ENCODE measurements at regions not wholly inside any gene's neighbourhood (a gene's known extent, or its start where the extent isn't known, plus 50 kb on each side); places are given as distances from the start of the nearest gene placed in this dataset.

DNA sequence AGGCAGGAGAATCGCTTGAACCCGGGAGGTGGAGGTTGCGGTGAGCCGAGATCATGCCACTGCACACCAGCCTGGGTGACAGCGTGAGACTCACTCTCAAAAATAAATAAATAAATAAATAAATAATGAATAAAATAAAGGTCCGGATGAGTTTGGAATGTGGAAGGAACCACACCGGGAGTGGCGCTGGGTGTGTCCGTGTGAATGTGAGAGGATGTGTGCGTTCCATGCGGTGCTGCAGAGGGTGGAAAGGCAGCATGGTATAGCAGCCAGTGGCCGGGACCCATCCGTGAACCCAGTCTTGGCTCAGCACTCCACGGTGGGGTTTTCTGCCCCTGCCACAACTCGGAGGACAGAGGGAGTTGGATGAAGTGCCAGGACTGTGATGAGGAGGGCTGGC lies 56.2 kb upstream of the POFUT2 start:
- no peaks in the 10 kb centered on the region for H4K20me1 ChIP-seq (ENCODE audit: insufficient read depth)
- ATAC-seq (no peak), DNase-seq (ENCODE audit: low read depth, low spot score) (no peak)
- H3K4me1 ChIP-seq (ENCODE audit: control insufficient read depth in 1 of 2, insufficient read depth in 2 of 2, low read length in 2 of 2): no peaks in the 10 kb centered on the region
- ChIA-PET RAD21 (ENCODE audit: low non-redundant PET in 1 of 2, low total read pairs in 2 of 2, uncharacterized antibody in 2 of 2, unreplicated experiment in 2 of 2) (no interaction called here), CTCF (no interaction called here), POLR2A (no interaction called here)
- no peak overlapping the region for H3K4me2 ChIP-seq (ENCODE audit: low read length)
- intact Hi-C loops (cut with micrococcal nuclease): no loop called here
- no peak overlapping the region for H3K9ac ChIP-seq (ENCODE audit: low read length)
- BruUV-seq (replicated peaks): no TSS peak
- no peak overlapping the region for H3K27ac ChIP-seq (ENCODE audit: low read depth, low read length)
- H3K27me3 ChIP-seq (ENCODE audit: insufficient read depth, low read length): no peaks in the 10 kb centered on the region
- no peak overlapping the region for H3K4me3 ChIP-seq (replicated peaks in 1 of 2; ENCODE audit: low read depth in 1 of 2, low read length in 2 of 2)
- TF ChIP-seq, protein P1, sequence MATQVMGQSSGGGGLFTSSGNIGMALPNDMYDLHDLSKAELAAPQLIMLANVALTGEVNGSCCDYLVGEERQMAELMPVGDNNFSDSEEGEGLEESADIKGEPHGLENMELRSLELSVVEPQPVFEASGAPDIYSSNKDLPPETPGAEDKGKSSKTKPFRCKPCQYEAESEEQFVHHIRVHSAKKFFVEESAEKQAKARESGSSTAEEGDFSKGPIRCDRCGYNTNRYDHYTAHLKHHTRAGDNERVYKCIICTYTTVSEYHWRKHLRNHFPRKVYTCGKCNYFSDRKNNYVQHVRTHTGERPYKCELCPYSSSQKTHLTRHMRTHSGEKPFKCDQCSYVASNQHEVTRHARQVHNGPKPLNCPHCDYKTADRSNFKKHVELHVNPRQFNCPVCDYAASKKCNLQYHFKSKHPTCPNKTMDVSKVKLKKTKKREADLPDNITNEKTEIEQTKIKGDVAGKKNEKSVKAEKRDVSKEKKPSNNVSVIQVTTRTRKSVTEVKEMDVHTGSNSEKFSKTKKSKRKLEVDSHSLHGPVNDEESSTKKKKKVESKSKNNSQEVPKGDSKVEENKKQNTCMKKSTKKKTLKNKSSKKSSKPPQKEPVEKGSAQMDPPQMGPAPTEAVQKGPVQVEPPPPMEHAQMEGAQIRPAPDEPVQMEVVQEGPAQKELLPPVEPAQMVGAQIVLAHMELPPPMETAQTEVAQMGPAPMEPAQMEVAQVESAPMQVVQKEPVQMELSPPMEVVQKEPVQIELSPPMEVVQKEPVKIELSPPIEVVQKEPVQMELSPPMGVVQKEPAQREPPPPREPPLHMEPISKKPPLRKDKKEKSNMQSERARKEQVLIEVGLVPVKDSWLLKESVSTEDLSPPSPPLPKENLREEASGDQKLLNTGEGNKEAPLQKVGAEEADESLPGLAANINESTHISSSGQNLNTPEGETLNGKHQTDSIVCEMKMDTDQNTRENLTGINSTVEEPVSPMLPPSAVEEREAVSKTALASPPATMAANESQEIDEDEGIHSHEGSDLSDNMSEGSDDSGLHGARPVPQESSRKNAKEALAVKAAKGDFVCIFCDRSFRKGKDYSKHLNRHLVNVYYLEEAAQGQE (IDR thresholded peaks at IDR 0.05; ENCODE audit: low read depth): no peak
- TF ChIP-seq POLR2AphosphoS5 (IDR thresholded peaks at IDR 0.05; ENCODE audit: low read depth, low read length) (no peak), CBX3 (IDR thresholded peaks at IDR 0.05; ENCODE audit: low read depth) (no peak), FOSL1 (IDR thresholded peaks at IDR 0.05; ENCODE audit: low read depth) (no peak), YY1 (IDR thresholded peaks at IDR 0.05; ENCODE audit: extremely low read depth, insufficient replicate concordance, low read depth, low read length) (no peak), EGR1 (IDR thresholded peaks at IDR 0.05; ENCODE audit: low read depth) (no peak), ZNF274 (IDR thresholded peaks at IDR 0.05; ENCODE audit: low read depth, low read length) (no peak), CEBPB (IDR thresholded peaks at IDR 0.05; ENCODE audit: low read depth) (no peak), SRF (IDR thresholded peaks at IDR 0.05; ENCODE audit: low read depth) (no peak), ZFX (IDR thresholded peaks at IDR 0.05) (no peak), EZH2 (IDR thresholded peaks at IDR 0.05) (no peak), JUND (IDR thresholded peaks at IDR 0.05) (no peak)
- TF ChIP-seq, protein P2, sequence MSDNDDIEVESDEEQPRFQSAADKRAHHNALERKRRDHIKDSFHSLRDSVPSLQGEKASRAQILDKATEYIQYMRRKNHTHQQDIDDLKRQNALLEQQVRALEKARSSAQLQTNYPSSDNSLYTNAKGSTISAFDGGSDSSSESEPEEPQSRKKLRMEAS (IDR thresholded peaks at IDR 0.05): no peak
- TF ChIP-seq, protein P3, sequence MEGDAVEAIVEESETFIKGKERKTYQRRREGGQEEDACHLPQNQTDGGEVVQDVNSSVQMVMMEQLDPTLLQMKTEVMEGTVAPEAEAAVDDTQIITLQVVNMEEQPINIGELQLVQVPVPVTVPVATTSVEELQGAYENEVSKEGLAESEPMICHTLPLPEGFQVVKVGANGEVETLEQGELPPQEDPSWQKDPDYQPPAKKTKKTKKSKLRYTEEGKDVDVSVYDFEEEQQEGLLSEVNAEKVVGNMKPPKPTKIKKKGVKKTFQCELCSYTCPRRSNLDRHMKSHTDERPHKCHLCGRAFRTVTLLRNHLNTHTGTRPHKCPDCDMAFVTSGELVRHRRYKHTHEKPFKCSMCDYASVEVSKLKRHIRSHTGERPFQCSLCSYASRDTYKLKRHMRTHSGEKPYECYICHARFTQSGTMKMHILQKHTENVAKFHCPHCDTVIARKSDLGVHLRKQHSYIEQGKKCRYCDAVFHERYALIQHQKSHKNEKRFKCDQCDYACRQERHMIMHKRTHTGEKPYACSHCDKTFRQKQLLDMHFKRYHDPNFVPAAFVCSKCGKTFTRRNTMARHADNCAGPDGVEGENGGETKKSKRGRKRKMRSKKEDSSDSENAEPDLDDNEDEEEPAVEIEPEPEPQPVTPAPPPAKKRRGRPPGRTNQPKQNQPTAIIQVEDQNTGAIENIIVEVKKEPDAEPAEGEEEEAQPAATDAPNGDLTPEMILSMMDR (IDR thresholded peaks at IDR 0.05 in 2 of 3, conservative IDR thresholded peaks at IDR 0.05 in 1 of 3; ENCODE audit: borderline replicate concordance in 1 of 3, insufficient read depth in 1 of 3, low read depth in 2 of 3, low read length in 2 of 3): no peak
- no peaks in the 10 kb centered on the region for H3K36me3 ChIP-seq (ENCODE audit: control insufficient read depth in 1 of 2, insufficient read depth in 2 of 2, low read length in 2 of 2)
- no peak overlapping the region for H2AFZ ChIP-seq (ENCODE audit: low read depth, low read length, poor library complexity, severe bottlenecking)
- H3K79me2 ChIP-seq (ENCODE audit: insufficient read depth, low read length): no peaks in the 10 kb centered on the region
- no peaks in the 10 kb centered on the region for H3K9me3 ChIP-seq (ENCODE audit: control insufficient read depth in 1 of 2, insufficient read depth in 1 of 2, low read depth in 1 of 2, low read length in 2 of 2)
- H3K9me2 ChIP-seq (ENCODE audit: insufficient read depth): no peaks in the 10 kb centered on the region
